Renal cortex interstitium (tissue), 11 donors: ENCODE measurements at regions not wholly inside any gene's neighbourhood (a gene's known extent, or its start where the extent isn't known, plus 50 kb on each side); places are given as distances from the start of the nearest gene placed in this dataset.

Experiments used
- DNase-seq, 11 donors: peaks; one replicate each; pipeline ENCODE4 v3.0.0-alpha.2; 2013; ENCODE audit warnings: low read depth in 9 of 11, low spot score in 4 of 11; ENCODE audit errors: extremely low read depth in 1 of 11

DNA sequence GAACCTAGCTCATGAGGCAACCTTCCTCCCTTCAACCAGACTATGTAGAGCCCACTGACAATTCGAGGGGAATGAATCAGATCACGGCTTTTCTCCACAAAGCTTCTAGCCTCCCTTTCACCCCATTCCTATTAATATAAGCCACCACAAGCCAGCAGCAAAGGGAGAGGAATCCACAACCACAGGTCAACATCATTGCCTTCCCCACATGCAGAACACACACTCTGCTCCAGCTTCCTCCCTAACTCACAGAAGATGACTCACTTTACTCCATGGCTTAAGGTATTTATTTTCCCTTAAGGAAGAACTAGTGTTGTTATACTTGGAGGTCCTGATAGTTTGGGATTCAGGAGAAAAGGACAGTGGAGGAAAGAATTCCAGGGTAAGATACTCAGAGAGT is 272.2 kb downstream of the C1D start:
- DNase-seq, result no peak

DNA sequence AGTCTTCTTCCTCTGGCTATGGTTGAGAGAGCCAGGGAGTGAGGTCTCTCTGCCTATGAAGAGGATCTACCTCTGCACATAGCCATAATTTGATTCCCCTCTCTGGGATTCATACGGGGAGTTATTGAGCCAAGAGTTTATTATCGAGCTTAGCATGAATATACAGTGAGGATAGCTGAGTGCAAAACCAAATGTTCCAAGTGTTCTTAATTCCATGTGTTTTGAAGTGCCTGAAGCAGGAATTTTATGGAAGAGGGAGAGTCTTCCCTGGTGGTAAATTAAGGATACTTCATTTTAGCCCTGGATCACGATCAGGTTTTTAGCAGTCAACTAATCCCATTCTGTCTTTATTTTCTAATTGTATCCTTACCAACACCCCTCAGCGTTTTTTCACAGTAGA is 270.6 kb downstream of the C1D start:
- no peak for DNase-seq

DNA sequence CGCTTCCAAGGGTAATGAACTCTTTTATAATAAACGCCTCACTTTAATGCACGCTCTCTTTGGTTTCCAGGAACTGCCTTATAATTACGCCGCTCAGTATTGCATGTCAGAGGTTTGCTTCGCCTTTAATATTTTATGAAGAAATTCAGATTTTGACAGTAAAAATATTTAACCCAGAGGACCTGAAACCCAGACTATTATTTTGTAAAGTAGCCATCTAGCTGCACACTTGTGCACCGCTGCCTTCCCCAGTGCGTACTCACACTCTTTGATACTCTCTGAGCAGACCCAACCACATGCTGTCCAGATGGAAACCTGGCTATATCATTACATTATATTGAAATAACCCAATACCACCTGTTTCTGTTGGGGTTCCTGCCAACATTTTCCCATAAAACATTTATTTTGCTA is 270.1 kb downstream of the C1D start:
- no peak for DNase-seq

DNA sequence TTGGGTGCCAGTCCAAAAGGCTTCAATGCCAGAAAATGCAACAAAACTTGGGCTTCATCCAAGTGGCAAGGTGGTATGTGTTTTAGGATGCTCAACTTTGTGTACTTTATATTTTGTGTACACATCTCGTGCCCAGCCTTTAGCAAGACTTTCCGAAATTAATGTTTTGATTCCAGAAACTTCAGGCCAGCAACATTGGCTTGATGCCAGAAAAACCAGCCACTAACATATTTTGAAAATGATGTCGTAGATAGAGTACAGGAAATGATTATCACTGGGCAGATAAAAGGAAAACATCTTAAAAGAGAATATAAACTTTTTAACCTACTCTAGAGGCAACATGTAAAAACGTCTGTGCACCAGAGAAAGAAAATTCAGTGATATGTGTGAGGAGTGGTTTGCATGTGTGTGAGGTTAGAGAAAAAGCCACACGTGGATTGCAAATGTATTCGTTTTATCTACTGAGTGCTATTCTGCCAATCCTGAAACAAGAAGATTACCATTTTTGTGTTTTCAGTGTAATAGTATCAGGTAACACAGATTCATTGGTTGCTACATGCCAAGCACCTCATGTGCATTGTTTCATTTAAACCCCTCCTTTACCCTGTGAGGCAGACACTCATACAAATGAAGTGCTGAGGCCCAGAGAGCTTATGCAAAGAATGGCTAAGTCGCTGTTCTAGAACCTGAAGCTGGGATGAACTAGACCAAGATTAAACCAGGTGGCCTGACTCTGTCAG is 264.8 kb downstream of the C1D start:
- no peak for DNase-seq

DNA sequence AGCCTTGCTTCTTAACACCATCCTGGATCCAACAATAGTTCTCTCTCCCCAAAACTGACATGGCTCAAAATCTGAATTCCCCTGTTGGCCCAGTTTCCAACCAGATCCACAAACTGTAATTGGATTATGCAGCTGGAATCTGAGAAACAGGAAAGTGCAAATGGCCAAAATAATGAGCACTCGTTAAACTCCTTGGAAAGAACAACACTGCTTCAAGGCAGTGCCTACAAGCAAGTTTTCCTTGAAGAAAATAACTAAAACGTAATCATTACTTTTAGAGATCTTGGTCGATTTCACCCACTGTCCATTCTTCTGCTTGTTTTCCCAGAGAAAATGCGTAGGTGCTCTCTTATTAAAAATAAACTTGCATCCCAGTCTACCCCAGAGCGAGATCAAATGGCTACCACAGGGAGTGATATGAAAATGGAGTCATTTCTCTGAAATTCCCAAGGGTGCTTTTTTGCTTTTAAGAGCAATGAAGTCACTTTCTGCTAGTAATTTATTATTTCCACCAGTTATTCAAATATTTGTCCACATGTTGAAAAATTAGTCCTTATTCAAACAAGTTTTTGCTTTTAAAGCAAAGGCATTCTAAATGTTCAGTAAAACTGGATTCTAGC is 264.2 kb downstream of the C1D start:
- peak in 1 of 11 donors; percentile 18 for DNase-seq

DNA sequence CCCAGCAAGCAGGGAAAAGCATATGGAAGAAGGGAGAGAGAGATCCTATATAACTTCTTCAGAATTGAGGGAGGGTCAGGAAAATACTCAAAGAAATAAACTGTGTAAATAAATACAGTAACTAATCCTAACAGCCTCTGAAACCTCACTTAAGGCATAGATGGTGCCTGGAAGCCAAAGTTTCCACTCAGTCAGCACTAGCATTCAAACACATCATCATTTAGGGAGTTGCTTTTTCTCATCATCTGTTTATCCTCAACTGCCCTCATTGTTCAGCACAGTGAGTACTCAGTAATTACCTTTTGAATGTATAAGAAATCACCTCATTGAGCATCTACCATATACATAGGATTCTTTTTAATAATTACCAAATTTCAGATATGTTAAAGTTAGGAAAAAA is 262.9 kb downstream of the C1D start:
- DNase-seq, result no peak

DNA sequence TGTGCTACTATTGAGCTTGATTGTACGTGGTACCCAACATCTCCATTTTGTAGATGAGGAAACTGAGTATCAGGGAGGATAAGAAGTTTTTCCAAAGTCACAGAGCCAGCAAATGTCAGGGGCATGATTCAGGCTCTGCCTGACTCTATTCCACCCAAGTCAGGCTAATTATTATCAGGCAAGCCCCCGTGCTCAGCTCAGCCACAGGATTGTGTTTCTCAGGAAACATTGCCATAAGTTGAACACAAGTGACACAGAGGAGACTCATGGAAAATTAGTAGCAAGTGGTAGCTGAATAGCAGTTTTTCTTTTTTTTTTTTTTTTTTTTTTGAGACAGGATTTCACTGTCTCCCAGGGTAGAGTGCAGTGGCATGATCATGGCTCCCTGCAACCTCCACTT is 260.5 kb downstream of the C1D start:
- DNase-seq, result no peak

DNA sequence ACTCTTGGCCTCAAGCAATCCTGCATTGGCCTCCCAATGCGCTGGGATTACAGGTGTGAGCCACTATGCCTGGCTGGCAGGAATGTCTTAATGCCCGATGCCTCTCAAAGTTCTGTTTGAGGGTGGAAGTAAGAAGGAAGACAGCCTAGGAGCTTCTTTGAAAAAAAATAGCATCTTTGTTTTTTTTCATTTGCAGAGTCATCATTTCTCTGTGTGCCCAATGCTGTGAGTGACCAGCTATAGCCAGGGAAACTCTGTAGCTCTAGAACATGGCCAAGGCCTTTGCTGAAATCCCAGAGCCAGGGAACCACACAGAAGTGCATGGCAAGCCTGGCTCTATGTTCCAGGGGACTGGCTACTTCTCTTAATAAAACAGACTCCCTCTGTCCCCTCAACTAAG is 260.0 kb downstream of the C1D start:
- DNase-seq, result no peak

DNA sequence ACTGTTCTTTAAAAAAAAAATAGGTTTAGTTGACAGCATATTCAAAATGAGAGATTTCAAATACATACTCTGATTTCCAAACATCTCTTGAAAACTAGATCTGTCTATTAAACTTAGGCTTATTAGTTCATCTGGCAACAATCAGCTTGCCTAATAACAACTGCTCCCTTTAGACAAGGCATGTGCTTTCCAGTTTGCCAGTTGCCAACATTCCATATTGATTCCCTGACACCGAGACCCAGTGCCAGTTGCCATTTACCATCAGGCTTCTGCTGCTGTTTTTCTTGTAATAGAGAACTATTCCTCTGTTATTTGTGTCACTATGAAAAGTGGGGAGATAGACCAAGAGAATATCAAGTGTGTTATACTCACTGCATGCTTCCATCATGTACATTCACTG is 256.0 kb downstream of the C1D start:
- DNase-seq, result no peak

DNA sequence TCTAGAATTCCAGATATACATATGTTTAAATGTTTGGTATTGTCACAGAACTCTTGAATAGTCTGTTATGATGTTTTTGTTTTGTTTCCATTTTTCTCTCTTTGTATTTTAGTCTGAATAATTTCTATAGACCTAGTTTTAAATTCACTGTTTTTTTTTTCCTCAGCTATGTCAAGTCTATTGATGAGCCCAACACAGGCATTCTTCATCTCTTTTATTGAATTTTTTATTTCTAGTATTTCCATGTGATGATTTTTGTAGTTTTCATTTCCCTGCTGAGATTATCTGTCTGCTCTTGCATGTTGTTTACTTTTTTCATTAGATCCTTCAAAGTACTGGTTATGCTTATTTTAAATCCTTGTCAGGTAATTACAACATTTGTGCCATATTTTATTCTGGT is 254.7 kb downstream of the C1D start:
- no peak for DNase-seq

DNA sequence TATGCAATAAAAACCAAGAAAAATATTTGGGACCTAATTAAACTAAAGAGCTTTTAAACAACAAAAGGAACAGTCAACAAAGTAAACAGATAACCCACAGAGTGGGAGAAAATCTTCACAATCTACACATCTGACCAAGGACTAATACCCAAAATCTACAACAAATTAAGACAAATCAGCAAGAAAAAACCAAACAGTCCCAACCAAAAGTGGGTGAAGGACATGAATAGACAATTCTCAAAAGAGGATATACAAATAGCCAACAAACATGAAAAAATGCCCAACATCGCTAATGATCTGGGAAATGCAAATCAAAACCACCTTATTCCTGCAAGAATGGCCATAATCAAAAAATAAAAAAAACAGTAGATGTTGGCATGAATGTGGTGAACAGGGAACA is 250.1 kb downstream of the C1D start:
- DNase-seq, result no peak

DNA sequence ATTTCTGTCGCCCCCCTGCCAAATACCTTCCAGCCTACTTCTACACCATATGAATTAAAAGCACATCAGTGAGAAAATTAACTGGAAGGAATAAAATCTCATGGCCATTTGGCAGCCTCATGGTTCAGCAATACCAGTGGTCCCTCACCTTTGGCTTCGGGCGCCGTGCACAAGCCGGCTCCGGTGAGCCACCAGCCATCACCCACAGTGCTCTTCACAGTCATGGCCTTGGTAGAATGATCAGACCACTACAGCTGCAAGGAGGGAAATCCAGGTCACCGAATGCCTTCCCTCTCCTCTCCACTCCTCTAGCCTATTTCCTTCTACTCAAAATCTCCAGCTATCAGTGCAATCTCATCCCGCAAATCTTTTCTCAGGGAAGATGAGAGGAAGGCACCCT is 239.1 kb downstream of the C1D start:
- no peak for DNase-seq

DNA sequence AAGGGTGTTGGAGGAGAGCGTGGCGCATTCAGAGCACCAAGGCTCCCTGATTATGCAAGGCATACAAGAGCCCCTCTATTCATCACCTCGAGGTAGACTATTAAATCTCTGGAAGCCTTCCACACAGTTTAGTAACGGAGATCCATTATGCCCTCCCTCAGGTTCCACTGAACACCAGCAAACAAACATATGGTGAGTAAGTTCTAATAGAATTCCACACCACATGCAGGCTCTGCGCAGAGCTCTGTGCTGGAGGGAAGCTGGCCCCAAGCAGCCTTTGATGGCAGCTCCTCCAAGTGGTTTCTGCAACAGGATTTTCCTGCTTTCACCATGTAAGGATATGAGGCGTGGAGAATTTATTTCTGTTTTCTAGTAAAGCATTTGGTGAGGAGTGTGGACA is 238.6 kb downstream of the C1D start:
- DNase-seq, result no peak

DNA sequence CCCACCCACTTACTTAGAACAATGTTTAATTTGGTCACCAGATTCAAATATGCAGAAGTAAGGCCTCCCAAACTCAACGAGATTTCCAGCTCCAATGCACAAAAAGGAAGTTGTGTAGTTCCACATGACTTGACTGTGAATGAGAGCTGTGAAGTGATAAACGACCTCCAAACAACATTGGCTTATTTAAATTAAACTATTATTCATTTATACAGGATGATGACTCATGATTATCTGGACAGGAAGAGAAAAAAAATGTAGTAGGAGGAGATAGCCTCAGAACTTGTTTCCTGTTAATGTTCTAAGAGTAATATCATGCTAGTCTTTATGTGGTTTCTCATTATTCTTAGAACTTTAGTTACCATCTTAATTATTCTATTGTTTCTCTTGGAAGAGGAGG is 237.3 kb downstream of the C1D start:
- DNase-seq, result peak in 1 of 11 donors; percentile 28

DNA sequence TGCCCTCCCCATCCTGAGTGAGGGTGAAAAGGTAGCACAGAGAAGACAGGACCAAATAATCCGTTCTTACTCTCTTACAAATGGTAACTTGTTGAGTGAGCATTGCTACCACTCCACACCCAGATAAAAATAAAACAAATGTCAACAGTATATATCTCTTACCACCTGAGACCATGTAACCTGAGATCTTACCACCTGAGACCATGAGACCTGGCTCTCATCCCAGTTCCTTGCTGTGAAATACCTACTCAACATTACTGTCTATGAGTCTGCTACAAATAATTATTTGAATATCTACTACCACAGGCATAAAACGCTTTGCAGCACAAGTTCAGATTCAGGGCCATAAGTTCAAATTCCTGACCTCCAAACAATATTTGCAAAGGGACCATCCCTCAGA is 234.7 kb downstream of the C1D start:
- DNase-seq, result no peak

DNA sequence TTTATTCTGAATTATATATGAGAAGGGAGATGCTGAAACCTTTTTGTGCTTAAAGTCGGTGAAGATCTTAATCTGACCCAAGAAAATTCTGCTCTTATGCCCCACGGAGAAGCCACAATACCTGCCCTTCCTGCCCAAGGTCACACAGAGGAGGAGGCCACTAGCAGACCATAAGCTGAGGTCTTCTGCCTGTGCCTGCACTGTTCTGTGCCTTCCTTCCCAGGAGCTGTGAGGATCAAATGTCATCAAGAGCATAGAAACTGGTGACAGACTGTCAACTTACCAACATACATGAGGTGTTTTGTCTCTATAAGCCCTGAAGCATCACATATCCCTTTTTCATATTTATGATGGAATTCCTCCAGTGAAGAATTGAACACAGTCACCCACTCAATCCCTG is 233.3 kb downstream of the C1D start:
- DNase-seq, result no peak

DNA sequence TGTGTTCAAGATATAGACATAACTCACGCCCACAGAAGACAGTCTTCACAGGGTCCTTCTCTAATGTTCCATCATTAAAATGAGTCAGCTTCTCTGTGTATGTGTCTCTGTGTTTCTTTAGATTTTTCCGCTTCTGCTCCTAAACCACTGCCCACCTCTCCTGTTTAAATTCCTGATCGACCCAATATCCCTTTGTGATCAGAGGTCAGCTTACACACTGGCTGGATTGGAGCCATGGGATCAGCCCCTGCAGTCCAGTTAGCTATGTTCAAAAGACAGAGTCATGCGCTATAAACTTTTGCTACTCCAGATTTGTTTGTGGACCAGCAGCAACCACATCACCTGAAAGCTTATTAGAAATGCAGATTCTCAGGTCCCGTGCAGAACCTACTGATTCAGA is 229.2 kb downstream of the C1D start:
- DNase-seq, result no peak

DNA sequence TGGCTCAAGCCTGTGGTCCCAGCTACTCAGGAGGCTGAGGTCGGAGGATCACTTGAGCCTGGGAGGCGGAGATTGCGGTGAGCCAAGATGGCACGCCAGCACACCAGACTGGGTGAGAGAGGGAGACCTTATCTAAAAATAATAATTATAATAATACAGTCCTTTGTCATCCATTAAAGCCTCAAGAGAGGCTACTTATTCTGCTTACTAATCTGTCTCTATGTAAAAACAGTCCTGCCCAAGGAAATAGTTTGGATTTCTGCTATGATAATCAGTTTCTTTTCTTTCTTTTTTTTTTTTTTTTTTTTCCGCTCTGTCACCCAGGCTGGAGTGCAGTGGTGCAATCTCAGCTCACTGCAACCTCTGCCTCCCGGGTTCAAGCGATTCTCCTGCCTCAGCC is 228.3 kb downstream of the C1D start:
- no peak for DNase-seq

DNA sequence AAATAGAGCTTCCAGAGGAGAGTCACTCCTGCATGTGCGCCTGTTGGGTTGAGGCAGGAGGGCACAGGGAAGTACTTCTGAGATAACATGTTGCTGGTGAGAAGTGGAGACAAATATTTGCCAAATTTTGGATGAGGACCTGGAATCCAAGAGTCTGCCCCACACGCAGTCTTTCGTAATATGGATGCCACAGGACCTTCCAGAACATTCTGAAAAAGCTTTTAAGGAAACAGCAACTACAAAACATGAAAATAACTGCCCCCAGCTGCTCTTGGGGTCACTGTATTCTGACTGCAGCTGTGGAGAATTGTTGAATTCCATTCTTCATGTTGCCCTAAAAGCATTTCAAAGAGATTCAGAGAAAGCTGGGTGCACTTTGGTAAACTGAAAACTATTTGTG is 227.5 kb downstream of the C1D start:
- no peak for DNase-seq

DNA sequence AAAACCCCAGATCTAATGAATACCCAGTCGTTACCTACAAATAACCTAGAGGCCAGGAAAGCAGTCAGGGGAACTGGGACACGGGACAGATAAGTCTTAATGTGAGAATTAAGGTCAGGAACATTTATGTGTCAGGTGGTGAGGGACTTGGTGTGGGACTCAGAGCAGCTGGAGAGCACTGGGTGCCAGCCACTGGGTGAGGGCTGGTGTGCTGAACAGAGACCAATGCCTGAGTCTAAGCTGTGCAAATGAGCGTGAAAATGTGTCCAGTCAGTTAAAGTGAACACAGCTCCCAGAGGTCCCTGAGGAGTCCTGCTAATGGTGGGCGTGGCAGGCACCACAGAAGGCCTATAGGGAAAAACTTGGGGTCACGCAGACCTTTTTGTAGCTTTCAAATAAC is 225.9 kb downstream of the C1D start:
- no peak for DNase-seq

DNA sequence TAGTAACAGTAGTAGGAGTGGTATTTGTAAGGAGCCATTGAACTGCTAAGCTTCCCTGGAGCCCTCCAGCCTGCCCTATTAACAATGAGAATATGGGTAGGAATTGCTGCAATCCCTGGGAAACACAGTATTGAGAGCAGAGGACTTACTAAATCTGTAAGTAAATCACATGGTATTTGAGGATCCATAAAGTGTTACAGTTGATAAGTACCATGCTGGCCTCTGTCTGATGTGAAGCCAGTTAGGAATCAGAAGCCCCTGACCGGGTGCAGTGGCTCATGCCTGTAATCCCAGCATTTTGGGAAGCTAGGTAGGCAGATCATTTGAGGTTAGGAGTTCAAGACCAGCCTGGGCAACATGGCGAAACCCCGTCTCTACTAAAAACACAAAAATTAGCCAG is 224.6 kb downstream of the C1D start:
- no peak for DNase-seq
